ENCODE measurements at regions not wholly inside any gene's neighbourhood (a gene's known extent, or its start where the extent isn't known, plus 50 kb on each side); places are given as distances from the start of the nearest gene placed in this dataset.

DNA sequence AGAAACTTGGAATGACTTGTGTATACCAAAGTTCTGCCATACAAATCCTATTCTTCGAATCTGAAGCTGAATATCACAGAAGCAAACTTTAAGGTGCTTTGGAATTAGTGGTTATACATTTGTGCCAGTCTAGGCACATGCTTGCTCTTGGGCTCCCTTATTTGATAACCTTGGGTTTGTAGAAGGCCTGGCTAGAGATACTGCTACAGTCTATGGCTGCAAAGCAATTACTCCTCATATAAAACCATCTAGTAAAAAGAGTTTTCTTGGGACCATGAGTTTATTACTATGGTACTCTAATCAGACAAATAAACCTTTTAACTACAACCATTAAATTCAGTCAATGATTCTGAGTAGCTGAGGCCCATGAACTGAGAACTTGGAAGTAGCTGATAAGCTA, 92.5 kb upstream of the SLC13A1 start:
- TF ChIP-seq, protein P1, sequence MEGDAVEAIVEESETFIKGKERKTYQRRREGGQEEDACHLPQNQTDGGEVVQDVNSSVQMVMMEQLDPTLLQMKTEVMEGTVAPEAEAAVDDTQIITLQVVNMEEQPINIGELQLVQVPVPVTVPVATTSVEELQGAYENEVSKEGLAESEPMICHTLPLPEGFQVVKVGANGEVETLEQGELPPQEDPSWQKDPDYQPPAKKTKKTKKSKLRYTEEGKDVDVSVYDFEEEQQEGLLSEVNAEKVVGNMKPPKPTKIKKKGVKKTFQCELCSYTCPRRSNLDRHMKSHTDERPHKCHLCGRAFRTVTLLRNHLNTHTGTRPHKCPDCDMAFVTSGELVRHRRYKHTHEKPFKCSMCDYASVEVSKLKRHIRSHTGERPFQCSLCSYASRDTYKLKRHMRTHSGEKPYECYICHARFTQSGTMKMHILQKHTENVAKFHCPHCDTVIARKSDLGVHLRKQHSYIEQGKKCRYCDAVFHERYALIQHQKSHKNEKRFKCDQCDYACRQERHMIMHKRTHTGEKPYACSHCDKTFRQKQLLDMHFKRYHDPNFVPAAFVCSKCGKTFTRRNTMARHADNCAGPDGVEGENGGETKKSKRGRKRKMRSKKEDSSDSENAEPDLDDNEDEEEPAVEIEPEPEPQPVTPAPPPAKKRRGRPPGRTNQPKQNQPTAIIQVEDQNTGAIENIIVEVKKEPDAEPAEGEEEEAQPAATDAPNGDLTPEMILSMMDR (conservative IDR thresholded peaks at IDR 0.05; ENCODE audit: low read depth, low read length), result no peak
- TF ChIP-seq POLR2A (IDR thresholded peaks at IDR 0.05; ENCODE audit: low read depth, low read length) (no peak), CEBPB (IDR thresholded peaks at IDR 0.05; ENCODE audit: low read depth, low read length) (no peak), RFX5 (IDR thresholded peaks at IDR 0.05; ENCODE audit: low read depth, low read length) (no peak), BHLHE40 (IDR thresholded peaks at IDR 0.05; ENCODE audit: low read depth, low read length) (no peak), RAD21 (IDR thresholded peaks at IDR 0.05; ENCODE audit: low read length) (no peak), MAFK (IDR thresholded peaks at IDR 0.05; ENCODE audit: low read depth, low read length) (no peak), RCOR1 (IDR thresholded peaks at IDR 0.05; ENCODE audit: insufficient replicate concordance, low read length) (no peak), MAZ (IDR thresholded peaks at IDR 0.05; ENCODE audit: borderline replicate concordance, low read depth, low read length) (no peak), CHD1 (IDR thresholded peaks at IDR 0.05; ENCODE audit: low read depth, low read length) (no peak)
- TF ChIP-seq, protein P2, sequence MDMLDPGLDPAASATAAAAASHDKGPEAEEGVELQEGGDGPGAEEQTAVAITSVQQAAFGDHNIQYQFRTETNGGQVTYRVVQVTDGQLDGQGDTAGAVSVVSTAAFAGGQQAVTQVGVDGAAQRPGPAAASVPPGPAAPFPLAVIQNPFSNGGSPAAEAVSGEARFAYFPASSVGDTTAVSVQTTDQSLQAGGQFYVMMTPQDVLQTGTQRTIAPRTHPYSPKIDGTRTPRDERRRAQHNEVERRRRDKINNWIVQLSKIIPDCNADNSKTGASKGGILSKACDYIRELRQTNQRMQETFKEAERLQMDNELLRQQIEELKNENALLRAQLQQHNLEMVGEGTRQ (IDR thresholded peaks at IDR 0.05; ENCODE audit: low read depth, low read length), result no peak
